Ishikawa (cell line): ENCODE measurements at regions not wholly inside any gene's neighbourhood (a gene's known extent, or its start where the extent isn't known, plus 50 kb on each side); places are given as distances from the start of the nearest gene placed in this dataset.

Experiments
- CEBPB ChIP-seq: IDR thresholded peaks from 2 replicates; pipeline ENCODE4 v1.6.1; 2012
- CREB1 ChIP-seq: IDR thresholded peaks from 2 replicates; pipeline ENCODE4 v1.6.1; 2012; ENCODE audit warnings: low read depth
- EGR1 ChIP-seq: IDR thresholded peaks from 2 replicates; pipeline ENCODE4 v1.6.1; 2012
- EP300 ChIP-seq: IDR thresholded peaks from 2 replicates; pipeline ENCODE4 v1.6.1; 2012; ENCODE audit warnings: borderline replicate concordance
- FOXM1 ChIP-seq: IDR thresholded peaks from 2 replicates; pipeline ENCODE4 v1.6.1; 2012; ENCODE audit warnings: low read depth, borderline replicate concordance
- MAX ChIP-seq: IDR thresholded peaks from 2 replicates; pipeline ENCODE4 v1.6.1; 2012
- NFIC ChIP-seq: IDR thresholded peaks from 2 replicates; pipeline ENCODE4 v1.6.1; 2012
- RAD21 ChIP-seq: IDR thresholded peaks from 2 replicates; pipeline ENCODE4 v1.6.1; 2012; ENCODE audit warnings: low read depth
- REST ChIP-seq: IDR thresholded peaks from 2 replicates; pipeline ENCODE4 v1.6.1; 2012; ENCODE audit warnings: low read depth, mild to moderate bottlenecking
- TAF1 ChIP-seq: IDR thresholded peaks from 2 replicates; pipeline ENCODE4 v1.6.1; 2012; ENCODE audit warnings: low read depth, mild to moderate bottlenecking
- TCF12 ChIP-seq: IDR thresholded peaks from 2 replicates; pipeline ENCODE4 v1.6.1; 2012; ENCODE audit warnings: low read depth
- TEAD4 ChIP-seq: IDR thresholded peaks from 2 replicates; pipeline ENCODE4 v1.6.1; 2012
- YY1 ChIP-seq: IDR thresholded peaks from 2 replicates; pipeline ENCODE4 v1.6.1; 2012; ENCODE audit warnings: low read depth
- ZBTB7A ChIP-seq: IDR thresholded peaks from 2 replicates; pipeline ENCODE4 v1.6.1; 2012; ENCODE audit warnings: low read depth
- TF ChIP-seq, protein P1 (sequence below): IDR thresholded peaks from 2 replicates; pipeline ENCODE4 v1.6.1; 2012

- TF ChIP-seq MAX (no peak), EGR1 (no peak), EP300 (no peak), TCF12 (no peak), TAF1 (no peak), TEAD4 (no peak), CEBPB (no peak), RAD21 (no peak), ZBTB7A (no peak), YY1 (no peak), FOXM1 (no peak), CREB1 (no peak), REST (no peak)
- TF ChIP-seq, protein P1, sequence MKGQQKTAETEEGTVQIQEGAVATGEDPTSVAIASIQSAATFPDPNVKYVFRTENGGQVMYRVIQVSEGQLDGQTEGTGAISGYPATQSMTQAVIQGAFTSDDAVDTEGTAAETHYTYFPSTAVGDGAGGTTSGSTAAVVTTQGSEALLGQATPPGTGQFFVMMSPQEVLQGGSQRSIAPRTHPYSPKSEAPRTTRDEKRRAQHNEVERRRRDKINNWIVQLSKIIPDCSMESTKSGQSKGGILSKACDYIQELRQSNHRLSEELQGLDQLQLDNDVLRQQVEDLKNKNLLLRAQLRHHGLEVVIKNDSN: no peak
These were observed 219.8 kb downstream of the RAD51AP2 start for GRCh38 chr2:17298453-17298852.

DNA sequence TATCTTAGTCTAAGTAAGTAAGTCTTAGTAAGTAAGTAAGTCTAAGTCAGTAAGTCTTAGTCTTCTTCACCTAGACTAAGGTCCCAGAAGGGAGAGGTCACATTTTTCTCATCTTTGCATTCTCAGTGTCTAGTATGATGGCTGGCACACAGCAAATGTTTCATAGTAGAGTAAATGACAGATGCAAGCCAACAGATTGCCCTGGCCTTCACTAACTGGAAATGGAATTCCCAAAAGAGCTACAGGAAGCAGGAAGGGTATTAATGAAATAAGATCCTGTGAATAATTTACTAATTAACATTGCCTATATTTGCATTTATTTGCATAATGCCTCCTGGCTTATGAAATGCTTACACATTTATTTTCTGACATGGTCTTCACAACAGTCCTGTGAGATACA, 221.6 kb downstream of the RAD51AP2 start:
- no peak for TF ChIP-seq REST
- no peak for TF ChIP-seq TAF1
- TF ChIP-seq TEAD4: no peak
- TF ChIP-seq ZBTB7A: no peak
- TF ChIP-seq EP300: no peak
- no peak for TF ChIP-seq EGR1
- TF ChIP-seq YY1: no peak
- TF ChIP-seq CEBPB: no peak
- no peak for TF ChIP-seq CREB1
- no peak for TF ChIP-seq MAX
- no peak for TF ChIP-seq NFIC
- TF ChIP-seq, protein P1: no peak
- TF ChIP-seq FOXM1: no peak
- TF ChIP-seq TCF12: no peak
- TF ChIP-seq RAD21: no peak

DNA sequence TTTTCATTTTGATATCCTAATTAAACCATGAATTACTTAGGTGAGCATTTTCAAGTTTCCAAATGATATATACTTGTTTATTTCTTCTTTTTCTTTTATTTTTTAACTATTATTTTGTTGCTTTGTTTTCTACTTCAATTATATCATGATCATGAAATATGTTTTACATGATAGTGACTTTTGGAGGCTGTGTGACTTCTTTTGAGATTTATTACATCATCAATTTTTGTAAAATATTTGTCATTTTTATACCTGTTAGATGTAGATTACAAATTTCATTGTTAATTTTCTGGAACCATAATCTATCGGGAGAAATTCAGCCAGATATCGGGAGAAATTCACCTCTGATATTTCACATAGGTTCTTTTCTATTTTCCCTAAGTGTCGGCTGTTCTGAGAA, 228.6 kb downstream of the RAD51AP2 start:
- TF ChIP-seq ZBTB7A: no peak
- no peak for TF ChIP-seq MAX
- no peak for TF ChIP-seq CREB1
- TF ChIP-seq TAF1: no peak
- TF ChIP-seq NFIC: no peak
- TF ChIP-seq TCF12: no peak
- TF ChIP-seq, protein P1: no peak
- TF ChIP-seq EP300: no peak
- no peak for TF ChIP-seq RAD21

DNA sequence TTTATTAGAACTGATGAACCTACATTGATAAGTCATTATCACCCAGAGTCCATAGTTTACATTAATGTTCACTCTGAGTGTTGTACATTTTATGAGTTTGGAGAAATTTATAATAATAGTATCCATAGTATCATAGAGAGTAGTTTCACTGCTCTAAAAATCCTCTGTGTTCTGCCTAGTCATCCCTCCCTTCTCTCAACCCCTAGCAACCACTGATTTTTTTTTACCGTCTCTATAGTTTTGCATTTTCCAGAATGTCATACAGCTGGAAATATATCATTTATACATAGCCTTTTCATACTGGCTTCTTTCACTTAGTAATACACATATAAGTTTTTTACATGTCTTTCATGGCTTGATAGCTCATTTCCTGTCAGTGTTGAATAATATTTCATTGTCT, 231.1 kb downstream of the RAD51AP2 start:
- TF ChIP-seq EP300: no peak
- no peak for TF ChIP-seq TEAD4
- TF ChIP-seq, protein P1: no peak
- TF ChIP-seq CEBPB: no peak
- TF ChIP-seq EGR1: no peak
- no peak for TF ChIP-seq YY1
- TF ChIP-seq MAX: no peak
- no peak for TF ChIP-seq FOXM1
- no peak for TF ChIP-seq NFIC
- no peak for TF ChIP-seq RAD21
- TF ChIP-seq ZBTB7A: no peak
- no peak for TF ChIP-seq TAF1
- no peak for TF ChIP-seq CREB1
- no peak for TF ChIP-seq REST
